RPMI8226 (cell line): ENCODE measurements at regions not wholly inside any gene's neighbourhood (a gene's known extent, or its start where the extent isn't known, plus 50 kb on each side); places are given as distances from the start of the nearest gene placed in this dataset.

Source experiments
- DNase-seq: peaks from one replicate; pipeline ENCODE4 v3.0.0-alpha.2; 2015

- no peak for DNase-seq
Observed at GRCh38 chr10:91576096-91576545, 56.8 kb downstream of the PPP1R3C start.

GRCh38 chr10:91575044-91575610 is 57.7 kb downstream of the PPP1R3C start:
- DNase-seq = no peak

- no peak for DNase-seq
Observed at GRCh38 chr10:91574236-91574635, 58.6 kb downstream of the PPP1R3C start.

- no peak for DNase-seq
Observed at GRCh38 chr10:91573320-91573719, 59.6 kb downstream of the PPP1R3C start.

- no peak for DNase-seq
Observed at GRCh38 chr10:91571671-91572070, 61.2 kb downstream of the PPP1R3C start.

GRCh38 chr10:91570220-91570619 is 62.7 kb downstream of the PPP1R3C start:
- DNase-seq = no peak

- DNase-seq = no peak
Observed at GRCh38 chr10:91569522-91569921, 63.3 kb downstream of the PPP1R3C start.

- DNase-seq = no peak
Observed at GRCh38 chr10:91567815-91568214, 65.1 kb downstream of the PPP1R3C start.

- DNase-seq = no peak
Observed at GRCh38 chr10:91566115-91566514, 66.8 kb downstream of the PPP1R3C start.

- DNase-seq = no peak
Observed at GRCh38 chr10:91565226-91565625, 67.6 kb downstream of the PPP1R3C start.

- DNase-seq = peak; percentile 23
Observed at GRCh38 chr10:91564508-91564907, 68.4 kb downstream of the PPP1R3C start.
